IPS DF 19.7 (cell line): ENCODE measurements at regions not wholly inside any gene's neighbourhood (a gene's known extent, or its start where the extent isn't known, plus 50 kb on each side); places are given as distances from the start of the nearest gene placed in this dataset.

ENCODE experiments used
- DNase-seq: peaks from one replicate; pipeline ENCODE4 v3.0.0-alpha.2; 2013; ENCODE audit warnings: low read depth, low spot score

- DNase-seq: no peak
Observed at GRCh38 chr18:8536231-8536630, 73.0 kb upstream of the RAB12 start.

DNA sequence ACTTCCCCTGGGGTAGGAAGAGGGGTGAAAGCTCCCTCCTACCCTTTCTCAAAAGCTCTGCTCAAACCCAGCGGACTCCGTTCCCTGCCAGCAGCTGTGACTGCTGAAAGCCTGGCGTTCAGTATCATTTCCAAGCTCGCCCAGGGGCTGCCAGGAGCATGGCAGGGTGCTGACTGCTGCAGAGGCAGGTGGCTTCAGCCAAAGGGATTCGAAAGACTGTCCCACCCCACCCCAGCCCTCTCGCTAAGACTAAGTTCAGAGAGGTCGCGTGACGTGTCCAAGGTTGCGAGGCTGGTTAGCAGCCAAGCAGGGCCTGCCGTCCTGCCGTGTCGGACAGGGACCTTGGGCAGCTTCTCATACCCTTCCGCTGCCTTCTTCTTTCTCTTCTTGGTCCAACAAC, 72.3 kb upstream of the RAB12 start:
- DNase-seq: no peak

GRCh38 chr18:8537400-8537799, 71.8 kb upstream of the RAB12 start:
- no peak for DNase-seq

GRCh38 chr18:8538935-8539334, 70.3 kb upstream of the RAB12 start:
- DNase-seq: no peak

GRCh38 chr18:8546677-8547076, 62.6 kb upstream of the RAB12 start:
- no peak for DNase-seq

DNA sequence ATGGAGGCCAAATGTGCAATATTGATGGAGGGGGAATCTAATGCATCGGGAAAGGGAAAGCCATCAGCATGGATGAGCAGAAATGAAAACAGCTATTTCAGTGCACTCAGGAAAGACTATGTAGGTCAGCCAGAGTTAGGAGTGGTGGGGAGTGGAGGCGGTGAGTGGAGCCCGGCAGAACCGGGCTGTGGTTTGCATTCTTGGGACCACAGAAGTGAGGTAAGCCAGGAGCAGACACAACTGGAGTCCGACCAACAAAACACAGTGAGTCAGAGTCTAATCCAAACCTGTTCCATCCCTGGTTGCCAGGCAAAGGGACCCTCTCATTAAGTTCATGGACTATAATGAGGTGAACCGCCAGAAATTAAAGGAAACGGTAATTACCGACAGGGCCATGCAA, 61.1 kb upstream of the RAB12 start:
- DNase-seq: no peak

- DNase-seq: no peak
Observed at GRCh38 chr18:8549254-8549757, 59.9 kb upstream of the RAB12 start.

DNA sequence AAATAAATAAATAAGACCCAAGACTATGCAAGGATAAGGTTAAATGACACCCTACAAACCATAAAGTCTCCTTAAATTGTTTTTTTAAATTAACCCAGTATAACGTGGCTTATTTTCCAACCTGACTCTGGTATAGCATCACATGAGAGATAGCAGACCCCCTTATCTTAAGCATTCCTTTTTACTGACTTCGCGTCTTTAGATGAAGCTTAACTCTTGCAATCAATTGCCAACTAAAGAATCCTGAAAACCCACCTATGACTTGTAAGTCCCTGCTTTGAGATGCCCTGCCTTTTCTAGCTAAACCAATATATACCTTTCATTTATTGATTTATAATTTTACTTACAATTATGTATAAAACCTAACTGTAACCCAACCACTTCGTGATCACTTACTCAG, 57.1 kb upstream of the RAB12 start:
- DNase-seq: no peak

DNA sequence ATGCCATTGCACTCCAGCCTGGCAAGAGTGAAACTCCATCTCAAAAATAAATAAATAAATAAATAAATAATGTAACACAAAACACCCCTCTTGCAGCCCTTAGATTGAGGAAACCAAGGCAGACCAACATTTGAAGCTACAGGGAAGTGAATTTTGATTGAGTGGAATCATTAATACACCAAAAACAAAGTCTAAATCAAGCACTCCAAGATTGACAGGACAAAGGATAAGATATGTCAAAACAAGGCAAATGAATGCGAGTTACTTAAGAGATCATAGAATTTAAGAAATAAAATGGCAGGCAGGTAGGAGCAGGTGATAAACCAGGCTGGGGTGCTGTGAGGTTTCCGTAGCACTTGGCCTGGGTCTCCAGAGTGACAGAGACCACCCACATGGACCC, 54.9 kb upstream of the RAB12 start:
- no peak for DNase-seq

GRCh38 chr18:8556424-8556823, 52.8 kb upstream of the RAB12 start:
- DNase-seq: no peak
